SK-N-SH (cell line): ENCODE measurements at regions not wholly inside any gene's neighbourhood (a gene's known extent, or its start where the extent isn't known, plus 50 kb on each side); places are given as distances from the start of the nearest gene placed in this dataset.

Experiments
- CTCF ChIA-PET: fragments of 300-600, 350-600 bp; formaldehyde crosslinking; extraction: SDS; loops from one replicate; lab custom pipeline; 2021; lab: Yijun Ruan, JAX
- POLR2A ChIA-PET: fragments of 350-600 bp; sonication (Branson Sonifier 250); formaldehyde crosslinking; extraction: SDS; loops from one replicate; lab custom pipeline; 2020; ENCODE audit warnings: antibody characterized with exemption, inconsistent platforms; lab: Yijun Ruan, JAX
- DNase-seq: peaks from one replicate; pipeline ENCODE4 v3.0.0; 2012
- H2AFZ ChIP-seq: fragments of 200-600 bp; sonication (generic); 2 replicates; pipeline ENCODE4 v1.8.1; 2016; ENCODE audit warnings: antibody characterized with exemption, mild to moderate bottlenecking, low read depth
- H3F3A ChIP-seq: fragments of 200-600 bp; sonication (generic); replicated peaks from 2 replicates; pipeline ENCODE3; 2016; ENCODE audit warnings: antibody characterized with exemption, mild to moderate bottlenecking; ENCODE audit not compliant: insufficient read depth
- H3K27ac ChIP-seq, 2 experiments: fragments of 200-500 bp in 1 of 2; fragments of 200-600 bp in 1 of 2; sonication (Bioruptor generic) in 1 of 2; sonication (generic), shearing (Covaris generic) in 1 of 2; 2 replicates each; pipeline versions ENCODE4 v1.5.1 to v1.6.1; 2014 to 2016; ENCODE audit warnings: low read depth in 2 of 2, inconsistent platforms in 1 of 2, low read length in 1 of 2, mild to moderate bottlenecking in 1 of 2, mixed read lengths in 1 of 2
- H3K27me3 ChIP-seq: fragments of 200-600 bp; sonication (generic), shearing (Covaris generic); 2 replicates; pipeline ENCODE4 v1.6.1; 2016; ENCODE audit warnings: mixed run types; ENCODE audit not compliant: insufficient read depth
- H3K36me3 ChIP-seq, 2 experiments: fragments of 200-500 bp in 1 of 2; fragments of 200-600 bp in 1 of 2; sonication (Bioruptor generic) in 1 of 2; sonication (generic) in 1 of 2; replicated peaks in 1 of 2; 2 replicates each; pipeline versions ENCODE3 to v1.5.1; 2014 to 2016; ENCODE audit warnings: low read length in 1 of 2, mild to moderate bottlenecking in 1 of 2; ENCODE audit not compliant: insufficient read depth in 2 of 2, control insufficient read depth in 1 of 2
- H3K4me1 ChIP-seq, 2 experiments: fragments of 200-500 bp in 1 of 2; fragments of 200-600 bp in 1 of 2; sonication (Bioruptor generic) in 1 of 2; sonication (generic), shearing (Covaris generic) in 1 of 2; 2 replicates each; pipeline versions ENCODE4 v1.5.1 to v1.6.1; 2014 to 2016; ENCODE audit warnings: low read depth in 1 of 2, low read length in 1 of 2, mixed run types in 1 of 2; ENCODE audit not compliant: insufficient read depth in 2 of 2, control insufficient read depth in 1 of 2
- H3K4me2 ChIP-seq: fragments of 200-600 bp; sonication (generic), shearing (Covaris generic); 2 replicates; pipeline ENCODE4 v1.6.1; 2017; ENCODE audit warnings: mixed run types
- H3K4me3 ChIP-seq, 2 experiments: fragments of 200-500 bp in 1 of 2; fragments of 200-600 bp in 1 of 2; sonication (Bioruptor generic) in 1 of 2; sonication (generic), shearing (Covaris generic) in 1 of 2; 2 replicates each; pipeline versions ENCODE4 v1.5.1 to v1.8.1; 2014 to 2016; ENCODE audit warnings: low read depth in 2 of 2, inconsistent platforms in 1 of 2, low read length in 1 of 2, mild to moderate bottlenecking in 1 of 2, mixed read lengths in 1 of 2, moderate library complexity in 1 of 2
- H3K79me2 ChIP-seq: fragments of 200-600 bp; sonication (generic); 2 replicates; pipeline ENCODE4 v1.8.1; 2017; ENCODE audit warnings: mild to moderate bottlenecking; ENCODE audit not compliant: insufficient read depth
- H3K9ac ChIP-seq: fragments of 200-600 bp; sonication (generic); 2 replicates; pipeline ENCODE4 v1.6.1; 2017; ENCODE audit warnings: mixed run types
- H3K9me2 ChIP-seq: fragments of 200-600 bp; sonication (generic); 2 replicates; pipeline ENCODE4 v1.6.1; 2017; ENCODE audit warnings: mixed run types
- H3K9me3 ChIP-seq: fragments of 200-600 bp; sonication (generic); 2 replicates; pipeline ENCODE4 v1.6.1; 2017; ENCODE audit warnings: mixed run types, mild to moderate bottlenecking, moderate library complexity
- H4K20me1 ChIP-seq: fragments of 200-600 bp; sonication (generic); 2 replicates; pipeline ENCODE4 v1.6.1; 2017; ENCODE audit warnings: mild to moderate bottlenecking, mixed run types; ENCODE audit not compliant: insufficient read depth
- ELF1 ChIP-seq: IDR thresholded peaks from 2 replicates; pipeline ENCODE4 v1.4.0; 2012
- EP300 ChIP-seq, 2 experiments: IDR thresholded peaks; 2 replicates each; pipeline versions ENCODE4 v1.4.0 to v1.6.1; 2012; ENCODE audit warnings: borderline replicate concordance in 1 of 2, low read depth in 1 of 2, low read length in 1 of 2
- FOXJ3 ChIP-seq: sonication (generic); formaldehyde crosslinking; IDR thresholded peaks from 2 replicates; pipeline ENCODE4 v1.5.1; 2020; ENCODE audit warnings: mild to moderate bottlenecking, missing genetic modification reagents
- GATA2 ChIP-seq: sonication (generic); formaldehyde crosslinking; IDR thresholded peaks from 2 replicates; pipeline ENCODE4 v1.5.0; 2020; ENCODE audit warnings: mild to moderate bottlenecking, missing genetic modification reagents
- JUND ChIP-seq: IDR thresholded peaks from 2 replicates; pipeline ENCODE4 v1.4.0; 2012
- MEF2A ChIP-seq: IDR thresholded peaks from 2 replicates; pipeline ENCODE4 v1.4.0; 2012; ENCODE audit warnings: low read depth, borderline replicate concordance
- RAD21 ChIP-seq: IDR thresholded peaks from 2 replicates; pipeline ENCODE4 v1.6.1; 2012; ENCODE audit warnings: mild to moderate bottlenecking, low read length
- RCOR1 ChIP-seq: fragments of 150-350 bp; IDR thresholded peaks from 2 replicates; pipeline ENCODE4 v1.6.1; 2017; ENCODE audit warnings: antibody characterized with exemption, low read length
- TCF12 ChIP-seq: IDR thresholded peaks from 2 replicates; pipeline ENCODE4 v1.4.0; 2012
- USF1 ChIP-seq: IDR thresholded peaks from 2 replicates; pipeline ENCODE4 v1.4.0; 2012; ENCODE audit warnings: low read depth, borderline replicate concordance
- WGBS: methylation state at CpG from one replicate; pipeline ENCODE4 v1.1.6; 2017; ENCODE audit warnings: low lambda C conversion rate; 5-methylcytosine and 5-hydroxymethylcytosine counted together
- TF ChIP-seq, protein P1 (sequence below): fragments of 150-350 bp; IDR thresholded peaks from 2 replicates; pipeline ENCODE4 v1.6.1; 2017; ENCODE audit warnings: antibody characterized with exemption, low read length, low read depth, borderline replicate concordance
- TF ChIP-seq, protein P2 (sequence below): fragments of 200-600 bp; sonication (generic); IDR thresholded peaks from 2 replicates; pipeline ENCODE4 v1.6.1; 2017; ENCODE audit warnings: antibody characterized with exemption, mild to moderate bottlenecking, moderate library complexity

DNA sequence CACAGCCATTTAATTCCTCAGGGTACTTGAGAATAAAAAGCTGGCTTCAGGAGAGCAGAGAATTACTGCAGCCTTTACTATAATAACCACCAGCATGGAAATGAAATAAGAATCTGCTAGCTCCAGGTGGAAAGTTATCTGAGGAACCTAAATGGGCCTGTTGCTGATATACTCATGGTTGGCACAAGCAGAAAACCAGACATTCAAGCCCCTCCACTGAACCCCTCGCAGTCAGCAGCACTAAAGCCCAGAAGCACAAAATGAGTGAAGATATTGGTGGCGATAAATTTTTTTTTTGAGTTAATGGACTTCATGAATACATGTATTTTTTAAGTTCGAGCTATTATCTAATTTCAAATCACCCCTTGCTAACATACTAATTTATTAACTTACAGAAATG, 303.9 kb upstream of the NRP1 start:
- H3K4me1 ChIP-seq, result peaks cover 0 to 20% of the 10 kb centered on the region in 2 experiments; a peak in 2 of 4 replicates
- no peak overlapping the region for H2AFZ ChIP-seq
- H3K4me3 ChIP-seq, result no peak overlapping the region
- H3K9me3 ChIP-seq, result no peaks in the 10 kb centered on the region
- ChIA-PET CTCF (interaction anchor here (0.8 to 1.5 kb wide), 3 partner anchors 72 to 1000 kb away, joined by 3 read pairs; no protein-coding TSS in a partner anchor), POLR2A (no interaction called here)
- no peak overlapping the region for H3K4me2 ChIP-seq
- no peaks in the 10 kb centered on the region for H3K79me2 ChIP-seq
- H3F3A ChIP-seq, result no peaks in the 10 kb centered on the region
- H3K27me3 ChIP-seq, result no peaks in the 10 kb centered on the region
- no peak overlapping the region for H3K9ac ChIP-seq
- H3K36me3 ChIP-seq, result no peaks in the 10 kb centered on the region
- 60% methylated on average over 3 of the region's 3 CpGs for WGBS
- DNase-seq, result peak; percentile 34
- H3K9me2 ChIP-seq, result no peaks in the 10 kb centered on the region
- TF ChIP-seq TCF12 (no peak), RCOR1 (peak; percentile 55; the same call in 1 of the 2 replicates), ELF1 (no peak), USF1 (no peak), GATA2 (CRISPR knock-in tag) (peak; percentile 68), FOXJ3 (CRISPR knock-in tag) (peak; percentile 34; the same call in 1 of the 2 replicates), MEF2A (no peak), RAD21 (peak; percentile 20; the same call in 1 of the 2 replicates), EP300 (IDR thresholded peaks at IDR 0.05; ENCODE audit: borderline replicate concordance in 1 of 2, low read depth in 1 of 2, low read length in 1 of 2) (peak in 1 of 2 experiments; percentile 66; a peak in 2 of 4 replicates)
- TF ChIP-seq, protein P1, sequence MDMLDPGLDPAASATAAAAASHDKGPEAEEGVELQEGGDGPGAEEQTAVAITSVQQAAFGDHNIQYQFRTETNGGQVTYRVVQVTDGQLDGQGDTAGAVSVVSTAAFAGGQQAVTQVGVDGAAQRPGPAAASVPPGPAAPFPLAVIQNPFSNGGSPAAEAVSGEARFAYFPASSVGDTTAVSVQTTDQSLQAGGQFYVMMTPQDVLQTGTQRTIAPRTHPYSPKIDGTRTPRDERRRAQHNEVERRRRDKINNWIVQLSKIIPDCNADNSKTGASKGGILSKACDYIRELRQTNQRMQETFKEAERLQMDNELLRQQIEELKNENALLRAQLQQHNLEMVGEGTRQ, result no peak
- H3K27ac ChIP-seq, result peak overlapping the region in 1 of 2 experiments; percentile 60; a peak in 2 of 4 replicates
- H4K20me1 ChIP-seq, result no peaks in the 10 kb centered on the region

DNA sequence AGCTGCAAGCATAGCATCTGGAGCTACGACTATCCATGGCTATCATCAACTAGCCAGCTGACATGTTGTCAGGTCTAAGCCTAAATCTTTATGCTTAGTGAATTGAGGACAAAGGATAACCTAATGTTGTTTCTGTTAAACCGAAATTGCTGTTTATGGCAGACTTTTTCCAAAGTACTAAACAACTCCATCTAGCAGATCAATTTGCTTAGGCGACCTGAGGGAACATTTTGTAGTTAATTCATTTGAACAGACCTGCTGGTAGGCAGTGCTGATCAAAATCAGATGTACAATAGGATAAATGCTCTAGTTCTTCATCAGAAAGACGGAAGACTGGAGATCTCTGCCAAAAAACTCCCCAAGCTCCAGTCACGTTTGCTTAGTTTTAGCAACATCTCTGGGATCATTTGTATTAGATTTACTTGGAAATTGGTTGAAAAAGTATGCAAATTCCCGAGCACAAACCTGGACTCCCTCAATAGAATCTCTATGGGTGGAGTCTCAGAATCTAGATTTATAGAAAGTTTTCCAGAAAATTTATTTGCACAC, 301.6 kb upstream of the NRP1 start:
- no peaks in the 10 kb centered on the region for H3F3A ChIP-seq
- DNase-seq, result peak; percentile 33
- no peak overlapping the region for H3K4me3 ChIP-seq
- no peak overlapping the region for H3K4me2 ChIP-seq
- H4K20me1 ChIP-seq, result no peaks in the 10 kb centered on the region
- H3K27me3 ChIP-seq, result no peaks in the 10 kb centered on the region
- POLR2A ChIA-PET, result no interaction called here
- WGBS, result 38% methylated on average over 6 of the region's 6 CpGs
- no peaks in the 10 kb centered on the region for H3K9me3 ChIP-seq
- TF ChIP-seq GATA2 (CRISPR knock-in tag) (peak; percentile 66), EP300 (IDR thresholded peaks at IDR 0.05; ENCODE audit: borderline replicate concordance in 1 of 2, low read depth in 1 of 2, low read length in 1 of 2) (peak in 1 of 2 experiments; percentile 59; a peak in 1 of 4 replicates), RCOR1 (peak; percentile 54; the same call in 1 of the 2 replicates), JUND (no peak)
- TF ChIP-seq, protein P2, sequence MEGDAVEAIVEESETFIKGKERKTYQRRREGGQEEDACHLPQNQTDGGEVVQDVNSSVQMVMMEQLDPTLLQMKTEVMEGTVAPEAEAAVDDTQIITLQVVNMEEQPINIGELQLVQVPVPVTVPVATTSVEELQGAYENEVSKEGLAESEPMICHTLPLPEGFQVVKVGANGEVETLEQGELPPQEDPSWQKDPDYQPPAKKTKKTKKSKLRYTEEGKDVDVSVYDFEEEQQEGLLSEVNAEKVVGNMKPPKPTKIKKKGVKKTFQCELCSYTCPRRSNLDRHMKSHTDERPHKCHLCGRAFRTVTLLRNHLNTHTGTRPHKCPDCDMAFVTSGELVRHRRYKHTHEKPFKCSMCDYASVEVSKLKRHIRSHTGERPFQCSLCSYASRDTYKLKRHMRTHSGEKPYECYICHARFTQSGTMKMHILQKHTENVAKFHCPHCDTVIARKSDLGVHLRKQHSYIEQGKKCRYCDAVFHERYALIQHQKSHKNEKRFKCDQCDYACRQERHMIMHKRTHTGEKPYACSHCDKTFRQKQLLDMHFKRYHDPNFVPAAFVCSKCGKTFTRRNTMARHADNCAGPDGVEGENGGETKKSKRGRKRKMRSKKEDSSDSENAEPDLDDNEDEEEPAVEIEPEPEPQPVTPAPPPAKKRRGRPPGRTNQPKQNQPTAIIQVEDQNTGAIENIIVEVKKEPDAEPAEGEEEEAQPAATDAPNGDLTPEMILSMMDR, result no peak
- no peaks in the 10 kb centered on the region for H3K9me2 ChIP-seq
- CTCF ChIA-PET, result interaction anchor here (0.7 kb wide), 1 partner anchor 1006 kb away, joined by 3 read pairs; no protein-coding TSS in a partner anchor
- H3K4me1 ChIP-seq, result peaks cover 0 to 20% of the 10 kb centered on the region in 2 experiments; a peak in 2 of 4 replicates
- H2AFZ ChIP-seq, result no peak overlapping the region
- H3K27ac ChIP-seq, result peak overlapping the region in 1 of 2 experiments; percentile 82; a peak in 2 of 4 replicates
- H3K36me3 ChIP-seq, result no peaks in the 10 kb centered on the region
- H3K9ac ChIP-seq, result no peak overlapping the region
- no peaks in the 10 kb centered on the region for H3K79me2 ChIP-seq
